ENCODE measurements at regions not wholly inside any gene's neighbourhood (a gene's known extent, or its start where the extent isn't known, plus 50 kb on each side); places are given as distances from the start of the nearest gene placed in this dataset.
"Not testable (repeated sequence)": the region's sequence is repeated elsewhere in the genome, so short reads cannot be mapped to it uniquely, and the experiment has no call there.

GRCh38 chr7:120052884-120053382 is 220.0 kb upstream of the KCND2 start:
- DNase-seq: no peak

GRCh38 chr7:120053390-120053961 is 219.5 kb upstream of the KCND2 start:
- no peak for DNase-seq

GRCh38 chr7:120054376-120055100 is 218.4 kb upstream of the KCND2 start:
- DNase-seq: no peak

- DNase-seq: no peak
Measured at GRCh38 chr7:120055300-120055699, 217.7 kb upstream of the KCND2 start.

GRCh38 chr7:120056227-120056626 is 216.7 kb upstream of the KCND2 start:
- no peak for DNase-seq

GRCh38 chr7:120059641-120060040 is 213.3 kb upstream of the KCND2 start:
- no peak for DNase-seq

GRCh38 chr7:120060281-120060680 is 212.7 kb upstream of the KCND2 start:
- no peak for DNase-seq

- DNase-seq: no peak
Measured at GRCh38 chr7:120060875-120061274, 212.1 kb upstream of the KCND2 start.

- no peak for DNase-seq
Measured at GRCh38 chr7:120064565-120064964, 208.4 kb upstream of the KCND2 start.

GRCh38 chr7:120066898-120067297 is 206.1 kb upstream of the KCND2 start:
- not testable (repeated sequence) for DNase-seq

GRCh38 chr7:120070201-120070600 is 202.8 kb upstream of the KCND2 start:
- DNase-seq: no peak

- no peak for DNase-seq
Measured at GRCh38 chr7:120077777-120078176, 195.2 kb upstream of the KCND2 start.

- no peak for DNase-seq
Measured at GRCh38 chr7:120079022-120079421, 194.0 kb upstream of the KCND2 start.

- DNase-seq: no peak
Measured at GRCh38 chr7:120079704-120080103, 193.3 kb upstream of the KCND2 start.

GRCh38 chr7:120086468-120086867 is 186.5 kb upstream of the KCND2 start:
- DNase-seq: not testable (repeated sequence)

GRCh38 chr7:120089968-120090367 is 183.0 kb upstream of the KCND2 start:
- no peak for DNase-seq

- DNase-seq: no peak
Measured at GRCh38 chr7:120091807-120092206, 181.2 kb upstream of the KCND2 start.

- DNase-seq: no peak
Measured at GRCh38 chr7:120097020-120097419, 176.0 kb upstream of the KCND2 start.

GRCh38 chr7:120097774-120098173 is 175.2 kb upstream of the KCND2 start:
- no peak for DNase-seq

- no peak for DNase-seq
Measured at GRCh38 chr7:120108376-120108775, 164.6 kb upstream of the KCND2 start.

GRCh38 chr7:120110169-120110568 is 162.8 kb upstream of the KCND2 start:
- DNase-seq: no peak

GRCh38 chr7:120114626-120115025 is 158.3 kb upstream of the KCND2 start:
- no peak for DNase-seq

GRCh38 chr7:120123528-120123927 is 149.4 kb upstream of the KCND2 start:
- no peak for DNase-seq

- no peak for DNase-seq
Measured at GRCh38 chr7:120131096-120131839, 141.7 kb upstream of the KCND2 start.

Data from SHP77 (cell line).